ENCODE measurements at regions not wholly inside any gene's neighbourhood (a gene's known extent, or its start where the extent isn't known, plus 50 kb on each side); places are given as distances from the start of the nearest gene placed in this dataset.

- TF ChIP-seq CTCF (IDR thresholded peaks at IDR 0.05) (no peak), POLR2AphosphoS5 (IDR thresholded peaks at IDR 0.05; ENCODE audit: low read depth, low read length) (no peak), SIN3A (IDR thresholded peaks at IDR 0.05; ENCODE audit: borderline replicate concordance, insufficient read depth, low read depth, low read length) (no peak), TCF7L2 (IDR thresholded peaks at IDR 0.05; ENCODE audit: low read depth, low read length) (no peak)
- TF ChIP-seq, protein P1, sequence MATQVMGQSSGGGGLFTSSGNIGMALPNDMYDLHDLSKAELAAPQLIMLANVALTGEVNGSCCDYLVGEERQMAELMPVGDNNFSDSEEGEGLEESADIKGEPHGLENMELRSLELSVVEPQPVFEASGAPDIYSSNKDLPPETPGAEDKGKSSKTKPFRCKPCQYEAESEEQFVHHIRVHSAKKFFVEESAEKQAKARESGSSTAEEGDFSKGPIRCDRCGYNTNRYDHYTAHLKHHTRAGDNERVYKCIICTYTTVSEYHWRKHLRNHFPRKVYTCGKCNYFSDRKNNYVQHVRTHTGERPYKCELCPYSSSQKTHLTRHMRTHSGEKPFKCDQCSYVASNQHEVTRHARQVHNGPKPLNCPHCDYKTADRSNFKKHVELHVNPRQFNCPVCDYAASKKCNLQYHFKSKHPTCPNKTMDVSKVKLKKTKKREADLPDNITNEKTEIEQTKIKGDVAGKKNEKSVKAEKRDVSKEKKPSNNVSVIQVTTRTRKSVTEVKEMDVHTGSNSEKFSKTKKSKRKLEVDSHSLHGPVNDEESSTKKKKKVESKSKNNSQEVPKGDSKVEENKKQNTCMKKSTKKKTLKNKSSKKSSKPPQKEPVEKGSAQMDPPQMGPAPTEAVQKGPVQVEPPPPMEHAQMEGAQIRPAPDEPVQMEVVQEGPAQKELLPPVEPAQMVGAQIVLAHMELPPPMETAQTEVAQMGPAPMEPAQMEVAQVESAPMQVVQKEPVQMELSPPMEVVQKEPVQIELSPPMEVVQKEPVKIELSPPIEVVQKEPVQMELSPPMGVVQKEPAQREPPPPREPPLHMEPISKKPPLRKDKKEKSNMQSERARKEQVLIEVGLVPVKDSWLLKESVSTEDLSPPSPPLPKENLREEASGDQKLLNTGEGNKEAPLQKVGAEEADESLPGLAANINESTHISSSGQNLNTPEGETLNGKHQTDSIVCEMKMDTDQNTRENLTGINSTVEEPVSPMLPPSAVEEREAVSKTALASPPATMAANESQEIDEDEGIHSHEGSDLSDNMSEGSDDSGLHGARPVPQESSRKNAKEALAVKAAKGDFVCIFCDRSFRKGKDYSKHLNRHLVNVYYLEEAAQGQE (IDR thresholded peaks at IDR 0.05; ENCODE audit: insufficient read depth in 1 of 2, low read depth in 2 of 2, low read length in 1 of 2) = no peak
Measured at GRCh38 chr10:4214908-4215307, 429.9 kb upstream of the KLF6 start.

All from Panc1 (cell line).